GM08714 (cell line): ENCODE measurements at regions not wholly inside any gene's neighbourhood (a gene's known extent, or its start where the extent isn't known, plus 50 kb on each side); places are given as distances from the start of the nearest gene placed in this dataset.

Experiments used
- H3K4me3 ChIP-seq: fragments of 200-500 bp; sonication (Bioruptor generic); 2 replicates; pipeline ENCODE4 v1.5.1; 2014; ENCODE audit warnings: mild to moderate bottlenecking, low read length, inconsistent platforms
- ZNF274 ChIP-seq: IDR thresholded peaks from 2 replicates; pipeline ENCODE4 v1.6.1; 2012; ENCODE audit warnings: mild to moderate bottlenecking, low read depth, low read length

DNA sequence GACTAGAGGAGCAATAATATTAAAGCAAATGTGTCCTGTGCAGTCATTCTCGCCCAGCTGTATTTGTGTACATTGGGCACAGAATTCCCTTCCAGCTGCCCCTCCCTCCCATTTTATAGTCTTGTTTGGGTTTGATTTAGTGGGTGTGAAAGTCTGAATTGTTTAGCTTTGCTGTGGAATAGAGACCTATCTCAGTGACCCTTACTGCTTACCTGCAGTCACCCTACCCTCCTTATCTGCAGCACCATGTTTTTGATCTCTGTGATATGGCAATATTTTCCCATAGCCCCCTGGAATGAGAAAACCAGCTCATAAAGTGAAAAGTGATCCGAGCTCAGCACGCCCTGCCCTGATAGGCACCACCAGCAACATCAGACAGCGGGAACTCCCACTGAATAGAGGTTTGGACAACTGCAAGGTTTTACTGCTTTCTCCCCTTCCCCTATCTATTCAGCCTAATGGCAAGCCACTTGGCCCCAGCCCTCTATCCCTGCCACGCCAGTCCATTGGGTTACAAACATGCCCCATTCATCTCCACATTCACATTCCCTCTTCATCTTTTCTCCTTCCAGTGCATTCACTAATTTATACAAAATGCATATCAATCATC lies 199.0 kb downstream of the ETS1 start:
- H3K4me3 ChIP-seq = no peak overlapping the region
- no peak for TF ChIP-seq ZNF274

DNA sequence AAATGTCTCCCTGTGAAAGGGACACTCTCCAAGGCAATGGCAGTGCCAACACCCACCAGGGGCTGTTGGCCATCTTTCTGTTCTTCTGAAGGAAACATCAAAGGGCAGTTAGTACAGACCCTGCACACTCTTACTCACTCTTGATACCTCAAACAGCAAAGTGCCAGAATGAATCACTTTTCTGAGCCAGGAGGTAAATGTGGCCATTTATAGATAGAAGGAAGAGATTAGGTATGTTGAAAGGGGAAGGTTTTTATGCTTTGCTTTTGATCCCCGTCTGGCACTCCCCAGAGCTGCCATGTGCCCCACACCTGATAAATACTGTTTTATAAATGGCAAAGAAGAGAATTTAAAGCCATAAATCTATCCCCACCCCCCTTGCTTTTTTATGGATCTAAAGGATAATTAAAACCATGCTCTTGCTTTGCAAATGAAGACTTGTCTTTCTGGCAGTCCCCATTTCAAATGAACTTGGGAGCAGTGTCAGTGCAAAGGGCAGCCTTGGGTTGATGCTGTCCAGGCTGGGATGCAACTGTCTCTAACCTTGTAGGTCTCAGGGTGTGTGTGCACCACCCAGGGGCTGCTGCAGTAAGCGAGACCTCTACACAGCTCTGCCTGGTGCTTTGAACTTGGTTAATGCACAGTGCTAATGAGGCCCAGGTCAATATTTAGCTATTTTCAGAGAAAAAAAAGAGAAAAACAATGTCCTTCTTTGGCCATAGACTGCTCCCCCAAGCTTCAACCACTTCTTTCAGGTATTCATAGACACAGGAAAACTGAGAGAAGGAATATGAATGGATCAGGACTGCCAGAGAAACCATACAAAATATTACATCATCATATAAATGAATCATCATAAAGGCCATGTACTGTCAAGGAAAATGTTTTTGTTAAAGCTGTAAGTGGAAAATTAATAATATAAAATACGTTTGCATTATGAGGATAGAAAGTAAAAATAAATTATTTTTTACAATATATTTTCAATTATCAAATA lies 207.5 kb downstream of the ETS1 start:
- TF ChIP-seq ZNF274 = no peak

DNA sequence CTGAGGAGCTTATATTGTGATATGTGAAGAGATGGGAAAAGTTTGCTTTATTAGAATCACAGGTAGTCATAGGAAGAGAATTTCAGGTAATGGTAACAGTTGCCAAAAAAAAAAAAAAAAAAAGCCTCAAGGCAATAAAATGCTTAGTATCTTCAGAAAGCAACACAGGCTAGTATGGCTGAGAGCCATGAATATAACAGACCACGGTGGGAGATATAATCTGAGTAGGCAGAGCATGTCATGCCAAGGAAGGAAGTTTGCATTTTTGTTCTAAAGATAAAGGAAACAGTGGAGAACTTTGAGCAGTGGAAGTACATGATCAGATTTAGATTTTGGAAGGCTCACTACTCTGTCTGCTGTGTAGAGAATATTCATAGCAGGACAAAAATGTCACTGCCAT lies 211.4 kb downstream of the ETS1 start:
- H3K4me3 ChIP-seq = no peak overlapping the region
- TF ChIP-seq ZNF274 = no peak

More for the DNA sequence above, 207.5 kb downstream of the ETS1 start:
- no peak overlapping the region for H3K4me3 ChIP-seq

DNA sequence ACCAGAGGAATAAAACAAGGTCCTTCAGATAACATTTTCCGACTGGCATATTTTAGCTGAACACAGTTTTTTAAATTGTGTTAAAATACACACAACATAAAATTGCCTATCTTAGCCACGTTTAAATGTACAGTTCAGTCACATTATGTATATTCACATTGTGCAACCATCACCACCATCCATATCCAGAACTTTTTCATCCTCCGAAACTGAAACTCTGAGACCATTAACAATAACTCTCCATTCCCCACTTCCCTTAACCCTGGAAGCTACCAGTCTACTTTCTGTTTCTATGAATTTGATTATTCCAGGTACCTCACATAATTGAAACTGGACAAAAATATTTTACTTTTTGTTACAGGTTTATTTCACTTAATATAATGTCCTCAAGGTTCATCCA lies 213.3 kb downstream of the ETS1 start:
- no peak for TF ChIP-seq ZNF274
- no peak overlapping the region for H3K4me3 ChIP-seq

DNA sequence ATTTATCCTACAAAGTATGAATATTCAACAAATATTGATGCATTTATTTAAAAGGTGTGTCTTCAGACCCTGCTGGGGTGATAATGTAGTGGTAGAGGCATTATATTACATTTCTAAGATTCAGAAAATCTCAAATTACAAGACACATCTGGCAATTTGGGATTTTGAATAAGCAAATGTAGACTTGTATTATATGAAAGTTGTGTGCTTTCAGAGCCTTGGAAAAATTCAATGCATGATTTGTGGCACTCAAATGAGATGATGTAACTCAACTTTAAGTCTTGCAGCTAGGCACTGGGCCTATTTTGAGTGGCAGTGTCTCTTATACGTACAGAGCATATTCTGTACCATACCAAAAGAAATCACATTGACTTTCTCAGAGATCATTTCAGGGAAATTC lies 214.4 kb downstream of the ETS1 start:
- TF ChIP-seq ZNF274 = no peak
- H3K4me3 ChIP-seq = no peak overlapping the region

DNA sequence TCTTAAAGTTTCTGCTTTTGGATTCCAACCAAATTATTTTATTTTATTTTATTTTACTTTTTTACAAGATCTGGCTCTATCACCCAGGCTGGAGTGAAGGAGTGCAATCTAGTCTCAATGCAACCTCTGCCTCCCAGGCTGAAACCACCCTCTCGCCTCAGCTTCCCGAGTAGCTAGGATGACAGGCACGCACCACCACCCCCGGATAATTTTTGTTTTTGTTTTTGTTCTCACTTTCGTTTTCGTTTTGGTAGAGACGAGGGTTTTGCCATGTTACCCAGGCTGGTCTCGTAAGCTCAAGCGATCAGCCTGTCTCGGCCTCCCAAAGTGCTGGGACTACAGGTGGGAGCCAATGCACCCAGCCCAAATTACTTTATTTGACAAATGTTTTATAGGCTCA lies 219.8 kb downstream of the ETS1 start:
- no peak overlapping the region for H3K4me3 ChIP-seq

DNA sequence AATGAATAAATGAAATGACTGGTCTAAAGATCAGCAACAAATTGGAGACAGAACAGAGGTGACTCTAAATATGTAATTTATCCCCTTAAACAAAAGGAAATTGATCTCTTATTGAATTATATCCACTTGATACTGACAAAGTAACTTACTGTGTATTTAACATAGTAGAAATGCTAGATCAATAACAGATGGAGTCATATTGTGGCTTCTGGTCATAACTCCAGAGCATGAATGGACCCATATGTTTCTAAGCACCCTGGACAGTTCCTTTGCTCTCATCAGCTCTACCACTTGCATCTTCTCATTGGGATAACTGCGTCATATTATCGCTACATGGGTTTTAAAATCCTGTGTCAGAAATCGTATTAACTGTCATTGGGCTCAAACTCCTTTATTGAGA lies 222.3 kb downstream of the ETS1 start:
- no peak for TF ChIP-seq ZNF274
- no peak overlapping the region for H3K4me3 ChIP-seq

More for the DNA sequence above, 219.8 kb downstream of the ETS1 start:
- no peak for TF ChIP-seq ZNF274

DNA sequence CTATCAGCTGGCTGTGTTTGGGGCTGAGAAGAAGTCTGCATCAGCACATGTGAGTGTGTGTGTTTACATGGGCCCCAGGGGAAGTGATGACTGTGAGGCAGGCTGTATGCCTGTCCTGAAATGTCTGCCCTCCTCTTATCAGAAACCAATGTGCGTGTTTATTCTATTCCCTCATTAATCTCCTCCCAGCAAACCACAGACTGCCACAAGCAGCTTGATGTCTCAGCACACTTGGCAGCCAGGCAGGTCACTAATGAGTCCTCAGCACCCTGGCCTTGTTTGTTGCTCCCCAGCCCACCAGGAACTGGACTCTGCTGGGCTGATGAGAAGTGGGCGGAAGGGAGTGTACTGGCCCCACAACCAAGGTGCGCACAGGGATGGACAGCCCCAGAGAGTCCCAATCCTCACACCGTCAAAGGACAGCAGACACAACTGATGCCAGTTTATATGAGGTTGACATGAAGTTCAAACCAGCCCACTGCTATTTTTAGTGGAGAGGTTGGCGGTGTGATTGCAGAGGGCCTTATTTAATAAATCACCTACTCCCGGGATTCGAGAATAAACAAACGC lies 225.8 kb downstream of the ETS1 start:
- no peak overlapping the region for H3K4me3 ChIP-seq
- TF ChIP-seq ZNF274 = no peak

DNA sequence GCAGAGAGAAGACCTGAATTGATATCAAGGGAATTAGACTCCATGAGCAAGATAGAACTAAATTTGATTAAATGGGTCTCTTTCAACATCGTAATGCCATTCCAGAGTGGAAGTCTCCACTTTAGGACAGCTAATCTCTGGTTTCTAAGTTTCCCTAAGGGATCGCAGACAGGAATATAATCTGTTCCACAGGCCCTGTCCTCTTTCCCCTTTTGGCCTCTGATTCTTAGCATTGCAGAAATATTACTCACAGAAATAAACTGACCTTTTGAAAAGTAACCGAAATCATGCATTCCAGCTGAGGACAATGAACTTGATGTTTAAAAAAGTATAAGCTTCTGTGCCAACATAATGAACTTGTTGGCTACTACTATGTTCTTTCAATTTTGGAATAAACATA lies 227.8 kb downstream of the ETS1 start:
- no peak for TF ChIP-seq ZNF274

DNA sequence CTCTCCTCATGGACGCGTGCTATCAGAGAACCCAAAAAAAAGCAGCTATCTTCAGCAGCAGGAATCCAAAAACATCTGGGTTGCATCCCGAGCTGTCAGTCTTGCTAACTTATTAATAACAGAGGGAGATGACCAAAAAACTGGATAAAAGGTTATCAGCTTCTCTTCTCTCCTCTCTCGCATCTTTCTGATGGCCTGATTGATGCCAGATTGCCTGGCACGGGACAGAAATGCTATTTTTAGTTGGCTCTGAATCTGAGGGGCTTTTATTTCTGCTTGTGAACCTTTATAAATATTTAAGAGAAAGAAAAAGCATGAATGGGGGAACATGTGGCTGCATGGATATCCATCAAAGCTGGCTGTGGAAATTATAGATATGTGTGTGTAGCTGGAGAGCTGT lies 230.3 kb downstream of the ETS1 start:
- TF ChIP-seq ZNF274 = no peak
- H3K4me3 ChIP-seq = no peak overlapping the region

More for the DNA sequence above, 227.8 kb downstream of the ETS1 start:
- H3K4me3 ChIP-seq = no peak overlapping the region

DNA sequence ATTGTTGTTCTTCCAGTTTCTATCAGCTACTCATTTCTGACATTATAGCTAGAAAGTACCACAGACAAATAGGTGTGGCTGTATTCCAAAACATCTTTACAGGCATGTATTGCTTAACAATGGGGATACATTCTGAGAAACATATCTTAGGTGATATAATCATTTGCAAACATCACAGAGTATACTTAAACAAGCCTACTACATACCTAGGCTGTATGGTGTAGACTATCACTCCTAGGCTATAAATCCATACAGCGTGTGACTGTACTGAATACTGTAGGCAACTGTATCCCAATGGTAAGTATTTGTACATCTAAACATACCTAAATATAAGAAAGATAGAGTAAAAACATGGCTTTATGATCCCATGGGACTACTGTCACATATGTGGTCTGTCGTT lies 231.8 kb downstream of the ETS1 start:
- no peak overlapping the region for H3K4me3 ChIP-seq
- no peak for TF ChIP-seq ZNF274

DNA sequence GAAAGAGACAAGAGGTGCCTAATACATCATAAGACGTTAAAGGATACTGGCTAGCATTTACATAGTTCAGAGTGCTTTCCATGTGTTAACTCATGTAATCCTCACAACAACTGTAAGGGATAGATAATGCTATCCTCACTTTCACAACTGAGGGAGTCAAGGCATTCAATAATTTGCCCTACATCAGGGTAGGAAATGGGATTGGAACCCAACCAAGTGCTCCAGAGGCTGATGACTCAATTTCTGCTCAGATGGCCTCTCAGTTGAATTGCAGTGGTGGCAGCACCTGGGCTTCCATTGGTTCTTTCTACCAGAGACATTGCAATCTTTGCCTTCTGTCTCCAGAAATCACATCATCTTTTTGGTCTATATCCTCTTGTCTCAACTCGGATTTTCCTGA lies 232.9 kb downstream of the ETS1 start:
- H3K4me3 ChIP-seq = no peak overlapping the region
- TF ChIP-seq ZNF274 = no peak

DNA sequence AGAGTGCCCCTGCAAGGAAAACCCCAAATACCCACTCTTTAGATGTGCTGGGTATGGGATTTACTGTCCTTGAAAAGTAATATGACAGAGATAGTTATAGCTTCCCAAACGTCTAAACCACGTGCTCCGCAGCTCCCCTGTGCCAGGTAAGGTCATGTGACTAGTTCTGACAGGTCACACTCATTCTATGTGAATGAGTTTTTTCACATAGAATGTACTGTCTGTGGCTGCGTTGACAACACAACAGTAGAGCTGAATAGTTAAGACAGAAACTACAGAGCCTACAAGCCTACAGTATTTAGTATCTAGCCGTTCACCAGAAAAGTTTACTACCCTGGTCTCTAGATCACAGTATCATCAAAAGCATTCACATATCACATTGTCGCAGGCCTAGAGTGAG lies 236.2 kb downstream of the ETS1 start:
- TF ChIP-seq ZNF274 = no peak

DNA sequence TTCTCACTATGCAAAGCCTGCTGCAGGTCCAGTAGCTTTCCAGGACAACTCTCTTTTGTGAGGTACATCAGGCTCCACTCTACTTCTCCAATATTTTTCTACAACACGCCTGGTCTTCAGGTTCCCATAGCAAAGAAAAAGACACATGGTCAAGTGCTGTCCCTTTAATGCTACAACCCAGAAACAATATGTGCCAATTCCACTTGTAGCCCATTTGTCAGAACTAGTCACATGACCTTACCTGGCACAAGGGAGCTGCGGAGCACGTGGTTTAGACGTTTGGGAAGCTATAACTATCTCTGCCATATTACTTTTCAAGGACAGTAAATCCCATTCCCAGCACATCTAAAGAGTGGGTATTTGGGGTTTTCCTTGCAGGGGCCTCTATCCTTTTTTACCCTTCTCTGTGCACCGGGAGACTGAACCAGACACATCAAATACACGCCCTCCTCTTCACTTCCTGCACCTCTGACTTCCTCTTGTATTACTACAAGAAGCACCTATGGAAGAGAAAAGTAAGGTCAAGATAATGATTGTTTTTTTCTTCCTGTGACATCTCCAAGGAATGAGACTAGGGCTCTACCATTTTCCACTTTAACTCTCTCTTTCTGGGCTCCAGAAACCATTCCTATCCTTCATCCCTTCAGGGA lies 237.6 kb downstream of the ETS1 start:
- no peak for TF ChIP-seq ZNF274
- H3K4me3 ChIP-seq = no peak overlapping the region

More for the DNA sequence above, 236.2 kb downstream of the ETS1 start:
- no peak overlapping the region for H3K4me3 ChIP-seq

DNA sequence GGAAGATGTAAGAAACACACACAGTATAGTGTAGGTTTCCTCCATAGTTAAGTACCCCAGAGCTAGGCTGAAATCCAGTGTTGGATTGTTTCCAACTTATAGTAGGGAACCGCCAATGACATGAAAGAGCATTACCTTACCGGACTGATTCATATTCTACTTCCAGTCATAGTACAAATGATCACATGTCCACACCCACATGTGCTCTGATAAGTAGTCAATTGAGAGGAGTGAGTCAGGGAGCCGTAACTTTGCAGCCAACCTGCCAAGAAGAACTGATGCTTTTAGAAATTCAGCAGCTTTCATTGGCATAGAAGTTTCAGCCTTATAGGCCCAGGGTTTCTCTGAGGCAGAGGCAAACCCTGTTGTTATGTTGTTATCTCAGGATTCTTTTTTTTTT lies 240.6 kb downstream of the ETS1 start:
- no peak for TF ChIP-seq ZNF274
- no peak overlapping the region for H3K4me3 ChIP-seq
